HepG2 (cell line): ENCODE measurements at regions not wholly inside any gene's neighbourhood (a gene's known extent, or its start where the extent isn't known, plus 50 kb on each side); places are given as distances from the start of the nearest gene placed in this dataset.

Experiments
- ATAC-seq: fragments of 200-7000 bp; cut with Tn5 transposase; 3 replicates; pipeline ENCODE4 v1.9.1; 2020; ENCODE audit warnings: mild to moderate bottlenecking, moderate library complexity
- BruUV-seq: library from RNA; stranded (reverse); fragments of 400-500 nt; replicated peaks from 2 replicates; lab custom pipeline; 2021; lab: Mats Ljungman, UMichigan
- CTCF ChIA-PET: fragments of 300-600 bp; formaldehyde crosslinking; extraction: SDS; loops from one replicate; lab custom pipeline; 2021; ENCODE audit warnings: low total read pairs, inconsistent platforms, low intra/inter-chr PET ratio; lab: Yijun Ruan, JAX
- POLR2A ChIA-PET: fragments of 350-600 bp; sonication (Branson Sonifier 250); formaldehyde crosslinking; loops from one replicate; lab custom pipeline; 2020; ENCODE audit warnings: antibody characterized with exemption, inconsistent platforms; lab: Yijun Ruan, JAX
- DNase-seq: peaks from one replicate; pipeline ENCODE4 v3.0.0-alpha.2; 2015; ENCODE audit warnings: low spot score
- FAIRE-seq: peaks from 3 replicates; lab custom pipeline; 2011; peaks lifted over from hg19 to GRCh38; lab: Jason Lieb, UNC
- H2AFZ ChIP-seq: one replicate; pipeline ENCODE4 v1.6.1; 2011; ENCODE audit warnings: low read length, inconsistent platforms
- H3K27ac ChIP-seq: fragments of 300-600 bp; 3 replicates; pipeline ENCODE4 v1.8.0; 2011; ENCODE audit warnings: mixed run types, mild to moderate bottlenecking, mixed read lengths, low read length, inconsistent platforms; ENCODE audit not compliant: insufficient read depth; ENCODE audit errors: extremely low read length
- H3K27me3 ChIP-seq, 2 experiments: fragments of 200-600 bp in 1 of 2; 2 replicates in 1 of 2; 3 replicates in 1 of 2; pipeline versions ENCODE4 v1.6.0 to v1.8.0; 2011; ENCODE audit warnings: low read length in 2 of 2, mild to moderate bottlenecking in 2 of 2, moderate library complexity in 2 of 2, inconsistent platforms in 1 of 2; ENCODE audit not compliant: insufficient read depth in 2 of 2, control insufficient read depth in 1 of 2
- H3K36me3 ChIP-seq, 2 experiments: fragments of 200-600 bp in 1 of 2; replicated peaks in 1 of 2; 2 replicates in 1 of 2; 3 replicates in 1 of 2; pipeline versions ENCODE4 v1.5.1 to v1.8.0; 2011; ENCODE audit warnings: low read length in 2 of 2, inconsistent platforms in 1 of 2; ENCODE audit not compliant: insufficient read depth in 2 of 2, control insufficient read depth in 1 of 2
- H3K4me1 ChIP-seq: 2 replicates; pipeline ENCODE4 v1.5.1; 2012; ENCODE audit warnings: low read length, inconsistent platforms; ENCODE audit not compliant: insufficient read depth
- H3K4me2 ChIP-seq: 2 replicates; pipeline ENCODE4 v1.6.0; 2011; ENCODE audit warnings: low read depth, low read length, inconsistent platforms
- H3K4me3 ChIP-seq, 3 experiments: fragments of 200-600 bp in 1 of 3; sonication (generic), shearing (Covaris generic) in 1 of 3; replicated peaks in 1 of 3; 2 replicates each; pipeline ENCODE4 v1.5.1; 2011 to 2016; ENCODE audit warnings: low read length in 3 of 3, inconsistent platforms in 2 of 3, low read depth in 2 of 3, mild to moderate bottlenecking in 2 of 3, control low read depth in 1 of 3, mixed read lengths in 1 of 3; ENCODE audit not compliant: insufficient read depth in 1 of 3
- H3K79me2 ChIP-seq: one replicate; pipeline ENCODE4 v1.6.1; 2011; ENCODE audit warnings: low read length, inconsistent platforms; ENCODE audit not compliant: insufficient read depth
- H3K9ac ChIP-seq: 2 replicates; pipeline ENCODE4 v1.6.0; 2011; ENCODE audit warnings: mild to moderate bottlenecking, low read depth, low read length, inconsistent platforms; ENCODE audit not compliant: insufficient read depth
- H3K9me3 ChIP-seq: 2 replicates; pipeline ENCODE4 v1.5.1; 2012; ENCODE audit warnings: mild to moderate bottlenecking, low read length
- H4K20me1 ChIP-seq: 2 replicates; pipeline ENCODE4 v1.6.0; 2011; ENCODE audit warnings: inconsistent platforms, mild to moderate bottlenecking, low read length, moderate library complexity; ENCODE audit not compliant: insufficient read depth
- CBX5 ChIP-seq: sonication (generic); formaldehyde crosslinking; IDR thresholded peaks from 2 replicates; pipeline ENCODE4 v1.4.0; 2020; ENCODE audit warnings: missing genetic modification reagents, borderline replicate concordance
- MLLT10 ChIP-seq: sonication (generic); formaldehyde crosslinking; IDR thresholded peaks from 2 replicates; pipeline ENCODE4 v1.4.0; 2020; ENCODE audit warnings: missing genetic modification reagents
- MLX ChIP-seq: IDR thresholded peaks from 2 replicates; pipeline ENCODE4 v1.6.1; 2016
- NCOR1 ChIP-seq: fragments of 200-600 bp; sonication (generic); IDR thresholded peaks from 2 replicates; pipeline ENCODE4 v1.7.0; 2017; ENCODE audit warnings: antibody characterized with exemption, low read length, borderline replicate concordance
- PCBP1 ChIP-seq: fragments of 200-400 bp; formaldehyde crosslinking; IDR thresholded peaks from 2 replicates; pipeline ENCODE4 v1.6.1; 2017; ENCODE audit warnings: mild to moderate bottlenecking, low read depth, low read length, borderline replicate concordance
- POLR2A ChIP-seq, 2 experiments: IDR thresholded peaks; 2 replicates each; pipeline ENCODE4 v1.6.1; 2011; ENCODE audit warnings: low read depth in 2 of 2, low read length in 2 of 2, mild to moderate bottlenecking in 1 of 2, moderate library complexity in 1 of 2; ENCODE audit not compliant: insufficient read depth in 1 of 2
- RBFOX2 ChIP-seq: fragments of 200-400 bp; formaldehyde crosslinking; IDR thresholded peaks from 2 replicates; pipeline ENCODE4 v1.6.1; 2017; ENCODE audit warnings: low read depth, mild to moderate bottlenecking, low read length
- SCMH1 ChIP-seq: sonication (generic); formaldehyde crosslinking; IDR thresholded peaks from 2 replicates; pipeline ENCODE4 v1.9.0; 2021; ENCODE audit warnings: missing genetic modification reagents, mild to moderate bottlenecking, borderline replicate concordance
- SMC3 ChIP-seq: IDR thresholded peaks from 2 replicates; pipeline ENCODE4 v1.6.1; 2011; ENCODE audit warnings: low read length, improper control_type of control experiment
- THYN1 ChIP-seq: sonication (generic); formaldehyde crosslinking; IDR thresholded peaks from 2 replicates; pipeline ENCODE4 v1.8.1; 2023; ENCODE audit warnings: low read depth, mild to moderate bottlenecking, moderate library complexity, missing genetic modification reagents, borderline replicate concordance
- ZIK1 ChIP-seq: sonication (generic); formaldehyde crosslinking; IDR thresholded peaks from 2 replicates; pipeline ENCODE4 v1.5.0; 2020; ENCODE audit warnings: mild to moderate bottlenecking, low read depth, missing genetic modification reagents, borderline replicate concordance
- ZNF205 ChIP-seq: IDR thresholded peaks from 2 replicates; pipeline ENCODE4 v1.6.1; 2018; ENCODE audit warnings: missing biosample characterization, missing genetic modification reagents
- ZNF263 ChIP-seq: sonication (generic); formaldehyde crosslinking; IDR thresholded peaks from 2 replicates; pipeline ENCODE4 v1.4.0; 2020; ENCODE audit warnings: missing genetic modification reagents
- ZNF512B ChIP-seq: sonication (generic); formaldehyde crosslinking; IDR thresholded peaks from 2 replicates; pipeline ENCODE4 v1.5.1; 2020; ENCODE audit warnings: missing genetic modification reagents, mild to moderate bottlenecking, borderline replicate concordance
- ZNF691 ChIP-seq: sonication (generic); formaldehyde crosslinking; IDR thresholded peaks from 2 replicates; pipeline ENCODE4 v1.4.0; 2020; ENCODE audit warnings: missing genetic modification reagents, low read depth, mild to moderate bottlenecking, borderline replicate concordance
- WGBS: methylation state at CpG from one replicate; pipeline ENCODE4 v1.1.6; 2017; ENCODE audit warnings: low lambda C conversion rate; 5-methylcytosine and 5-hydroxymethylcytosine counted together
- in situ Hi-C: cut with HindIII; loops from 2 replicates; pipeline ENCODE4 v1.10.0; 2017; ENCODE audit warnings: low pct_unique_long_range_greater_than_20kb; ENCODE audit not compliant: extremely low pct_ligation_motif_present
- intact Hi-C: fragments of 100-400 bp; cut with micrococcal nuclease; formaldehyde crosslinking; loops from one replicate; pipeline ENCODE4 v1.10.0; 2022; ENCODE audit not compliant: unreplicated experiment

- no peak overlapping the region for H3K27ac ChIP-seq
- no peaks in the 10 kb centered on the region for H4K20me1 ChIP-seq
- FAIRE-seq: no peak
- DNase-seq: no peak
- no peak for ATAC-seq
- no peak overlapping the region for H3K4me2 ChIP-seq
- H3K79me2 ChIP-seq: no peaks in the 10 kb centered on the region
- intact Hi-C loops (no loop called here), in situ Hi-C loops (no loop called here)
- H3K4me3 ChIP-seq: no peak overlapping the region
- TF ChIP-seq ZNF512B (CRISPR knock-in tag): no peak
- TF ChIP-seq ZNF205 (CRISPR knock-in tag): no peak
- TF ChIP-seq CBX5: no peak
- no peak for TF ChIP-seq THYN1 (CRISPR knock-in tag)
- no peak for TF ChIP-seq MLLT10 (CRISPR knock-in tag)
- TF ChIP-seq PCBP1: no peak
- no peak for TF ChIP-seq SCMH1 (CRISPR knock-in tag)
- TF ChIP-seq NCOR1: no peak
- no peak for TF ChIP-seq POLR2A (IDR thresholded peaks at IDR 0.05; ENCODE audit: insufficient read depth in 1 of 2, low read depth in 2 of 2, low read length in 2 of 2)
- TF ChIP-seq MLX: no peak
- TF ChIP-seq SMC3: no peak
- TF ChIP-seq ZNF263 (CRISPR knock-in tag): no peak
- TF ChIP-seq RBFOX2: no peak
- TF ChIP-seq ZIK1: no peak
- TF ChIP-seq ZNF691 (CRISPR knock-in tag): no peak
- TF ChIP-seq, all 625 proteins: peak for 0
- ChIA-PET POLR2A (no interaction called here), CTCF (no interaction called here)
- Histone ChIP-seq H3K4me1 (no peaks in the 10 kb centered on the region), H3K9me3 (no peaks in the 10 kb centered on the region), H3K9ac (no peak overlapping the region), H2AFZ (no peak overlapping the region), H3K36me3 (no peaks in the 10 kb centered on the region), H3K27me3 (peaks cover 0 to 14% of the 10 kb centered on the region in 2 experiments; a peak in 2 of 5 replicates)
- WGBS: 21% methylated on average over 10 of the region's 12 CpGs
- BruUV-seq: no TSS peak
These were observed 319.1 kb downstream of the MED10 start for GRCh38 chr5:6059137-6059800.
